ENCODE measurements at regions not wholly inside any gene's neighbourhood (a gene's known extent, or its start where the extent isn't known, plus 50 kb on each side); places are given as distances from the start of the nearest gene placed in this dataset.

GRCh38 chr9:4381744-4382143 is 81.9 kb upstream of the GLIS3 start:
- no peak for TF ChIP-seq SUZ12 (IDR thresholded peaks at IDR 0.05)
- TF ChIP-seq FOXK2 (IDR thresholded peaks at IDR 0.05): no peak
